Hepatocyte (in vitro differentiated cells): ENCODE measurements at regions not wholly inside any gene's neighbourhood (a gene's known extent, or its start where the extent isn't known, plus 50 kb on each side); places are given as distances from the start of the nearest gene placed in this dataset.
A peak's percentile ranks its signal among the peaks of the same experiment; 100 is the strongest.

Experiments used
- DNase-seq: peaks from one replicate; pipeline ENCODE4 v3.0.0-alpha.2; 2016; ENCODE audit warnings: low spot score
- H2AFZ ChIP-seq: fragments of 200-600 bp; sonication (generic); 2 replicates; pipeline ENCODE4 v1.6.0; 2016; ENCODE audit warnings: antibody characterized with exemption, mild to moderate bottlenecking
- H3K27ac ChIP-seq: fragments of 200-600 bp; sonication (generic); 2 replicates; pipeline ENCODE4 v1.5.1; 2016; ENCODE audit warnings: mild to moderate bottlenecking
- H3K27me3 ChIP-seq: fragments of 200-600 bp; sonication (generic); 2 replicates; pipeline ENCODE4 v1.6.1; 2016
- H3K36me3 ChIP-seq: fragments of 200-600 bp; sonication (generic); replicated peaks from 2 replicates; pipeline ENCODE4 v1.5.1; 2016; ENCODE audit warnings: low read depth; ENCODE audit not compliant: insufficient read depth
- H3K4me1 ChIP-seq: fragments of 200-600 bp; sonication (generic); 2 replicates; pipeline ENCODE4 v1.5.1; 2016; ENCODE audit warnings: mild to moderate bottlenecking, moderate library complexity; ENCODE audit not compliant: insufficient read depth
- H3K4me2 ChIP-seq: fragments of 200-600 bp; sonication (generic); 2 replicates; pipeline ENCODE4 v1.6.0; 2016
- H3K4me3 ChIP-seq: fragments of 200-600 bp; sonication (generic); 2 replicates; pipeline ENCODE4 v1.5.1; 2016; ENCODE audit warnings: mild to moderate bottlenecking
- H3K79me2 ChIP-seq: fragments of 200-600 bp; sonication (generic); 2 replicates; pipeline ENCODE4 v1.6.0; 2017; ENCODE audit warnings: mild to moderate bottlenecking
- H3K9me2 ChIP-seq: fragments of 200-600 bp; sonication (generic); replicated peaks from 2 replicates; pipeline ENCODE4 v1.6.0; 2017; ENCODE audit warnings: mild to moderate bottlenecking; ENCODE audit not compliant: insufficient read depth
- H3K9me3 ChIP-seq: fragments of 200-600 bp; sonication (generic); 2 replicates; pipeline ENCODE4 v1.5.1; 2016; ENCODE audit warnings: low read depth, mild to moderate bottlenecking
- H4K20me1 ChIP-seq: fragments of 200-600 bp; sonication (generic); 2 replicates; pipeline ENCODE4 v1.6.0; 2016; ENCODE audit warnings: mild to moderate bottlenecking; ENCODE audit not compliant: insufficient read depth, poor library complexity, severe bottlenecking
- CTCF ChIP-seq: fragments of 200-600 bp; sonication (generic); IDR thresholded peaks from 2 replicates; pipeline ENCODE4 v1.5.1; 2016; ENCODE audit warnings: antibody characterized with exemption, mild to moderate bottlenecking; ENCODE audit not compliant: poor library complexity
- EZH2 ChIP-seq: fragments of 200-600 bp; sonication (generic); IDR thresholded peaks from 2 replicates; pipeline ENCODE4 v1.6.1; 2016; ENCODE audit warnings: antibody characterized with exemption, mild to moderate bottlenecking, borderline replicate concordance
- EZH2phosphoT487 ChIP-seq: fragments of 200-600 bp; sonication (generic); IDR thresholded peaks from one replicate; pipeline ENCODE4 v1.6.1; 2018; ENCODE audit warnings: antibody characterized with exemption, mild to moderate bottlenecking, low read depth, moderate library complexity; ENCODE audit not compliant: unreplicated experiment, severe bottlenecking
- WGBS: methylation state at CpG from one replicate; pipeline ENCODE4 v1.1.6; 2016; ENCODE audit warnings: low lambda C conversion rate; ENCODE audit errors: missing lambda C conversion rate; 5-methylcytosine and 5-hydroxymethylcytosine counted together

GRCh38 chr13:22090106-22090505, 419.2 kb downstream of the FGF9 start:
- H3K4me3 ChIP-seq: no peak overlapping the region
- H3K4me2 ChIP-seq: no peak overlapping the region
- 79% methylated on average over 4 of the region's 4 CpGs for WGBS
- no peak for DNase-seq
- H3K9me2 ChIP-seq: no peaks in the 10 kb centered on the region
- H3K79me2 ChIP-seq: no peaks in the 10 kb centered on the region
- H3K36me3 ChIP-seq: no peaks in the 10 kb centered on the region
- no peak for TF ChIP-seq EZH2
- no peak for TF ChIP-seq EZH2phosphoT487
- TF ChIP-seq CTCF: no peak
- H3K27me3 ChIP-seq: no peaks in the 10 kb centered on the region
- no peak overlapping the region for H2AFZ ChIP-seq
- H3K4me1 ChIP-seq: peaks cover 16% of the 10 kb centered on the region
- H3K27ac ChIP-seq: no peak overlapping the region
- no peaks in the 10 kb centered on the region for H3K9me3 ChIP-seq
- H4K20me1 ChIP-seq: no peaks in the 10 kb centered on the region

- no peaks in the 10 kb centered on the region for H3K36me3 ChIP-seq
- peak; percentile 52 for DNase-seq
- H3K4me2 ChIP-seq: no peak overlapping the region
Observed at GRCh38 chr13:22091222-22091970, 420.5 kb downstream of the FGF9 start.

GRCh38 chr13:22091971-22092300, 421.1 kb downstream of the FGF9 start:
- no peak for DNase-seq
- WGBS: 72% methylated on average over 6 of the region's 6 CpGs
- Histone ChIP-seq H3K27me3 (no peaks in the 10 kb centered on the region), H3K9me2 (no peaks in the 10 kb centered on the region), H3K4me3 (no peak overlapping the region), H3K4me2 (no peak overlapping the region), H2AFZ (no peak overlapping the region), H3K4me1 (peaks cover 16% of the 10 kb centered on the region), H4K20me1 (no peaks in the 10 kb centered on the region), H3K9me3 (no peaks in the 10 kb centered on the region), H3K27ac (peak overlapping the region; percentile 44), H3K79me2 (no peaks in the 10 kb centered on the region), H3K36me3 (no peaks in the 10 kb centered on the region)
- TF ChIP-seq EZH2 (no peak), CTCF (no peak), EZH2phosphoT487 (no peak)

More at GRCh38 chr13:22091222-22091970, 420.5 kb downstream of the FGF9 start:
- no peaks in the 10 kb centered on the region for H4K20me1 ChIP-seq
- H3K27me3 ChIP-seq: no peaks in the 10 kb centered on the region
- H3K79me2 ChIP-seq: no peaks in the 10 kb centered on the region
- H3K9me3 ChIP-seq: no peaks in the 10 kb centered on the region
- H3K27ac ChIP-seq: peak overlapping the region; percentile 6
- H3K4me1 ChIP-seq: peaks cover 16% of the 10 kb centered on the region
- H3K9me2 ChIP-seq: no peaks in the 10 kb centered on the region
- TF ChIP-seq EZH2phosphoT487 (no peak), CTCF (no peak), EZH2 (no peak)
- no peak overlapping the region for H2AFZ ChIP-seq
- 45% methylated on average over 10 of the region's 10 CpGs for WGBS
- H3K4me3 ChIP-seq: no peak overlapping the region
